ENCODE measurements at regions not wholly inside any gene's neighbourhood (a gene's known extent, or its start where the extent isn't known, plus 50 kb on each side); places are given as distances from the start of the nearest gene placed in this dataset.

- no peak for TF ChIP-seq CTCF (IDR thresholded peaks at IDR 0.05; ENCODE audit: low read depth, low read length)
- no peak for TF ChIP-seq EZH2phosphoT487 (IDR thresholded peaks at IDR 0.05; ENCODE audit: low read depth)
These were observed 124.2 kb upstream of the PLAAT1 start for GRCh38 chr3:193116871-193117270.
